Mesothelial cell of epicardium (in vitro differentiated cells): ENCODE measurements at regions not wholly inside any gene's neighbourhood (a gene's known extent, or its start where the extent isn't known, plus 50 kb on each side); places are given as distances from the start of the nearest gene placed in this dataset.

ENCODE experiments used
- DNase-seq, 2 experiments: peaks; one replicate each; pipeline ENCODE4 v3.0.0; 2021; ENCODE audit warnings: low spot score in 2 of 2; ENCODE audit not compliant: unreplicated experiment in 2 of 2
- H3K27ac Mint-ChIP-seq: 2 replicates; pipeline ENCODE4 v1.8.0; 2021; ENCODE audit warnings: mixed read lengths
- H3K27me3 Mint-ChIP-seq: 2 replicates; pipeline ENCODE4 v1.8.0; 2021; ENCODE audit warnings: low read depth, mixed read lengths
- H3K36me3 Mint-ChIP-seq: 2 replicates; pipeline ENCODE4 v1.8.0; 2021; ENCODE audit warnings: mixed read lengths
- H3K4me1 Mint-ChIP-seq: 2 replicates; pipeline ENCODE4 v1.8.0; 2021; ENCODE audit warnings: mixed read lengths
- H3K4me3 Mint-ChIP-seq: 2 replicates; pipeline ENCODE4 v1.8.0; 2021; ENCODE audit warnings: mild to moderate bottlenecking, moderate library complexity, mixed read lengths
- H3K9me3 Mint-ChIP-seq: 2 replicates; pipeline ENCODE4 v1.8.0; 2021; ENCODE audit warnings: mixed read lengths
- CTCF ChIP-seq: fragments of 200-600 bp; sonication (generic); IDR thresholded peaks from one replicate; pipeline ENCODE4 v1.5.0; 2021; ENCODE audit warnings: antibody characterized with exemption; ENCODE audit not compliant: unreplicated experiment

- DNase-seq, result no peak
- Mint-ChIP-seq H3K4me3 (no peak overlapping the region), H3K27ac (no peak overlapping the region), H3K36me3 (no peaks in the 10 kb centered on the region), H3K4me1 (peaks cover 8% of the 10 kb centered on the region), H3K27me3 (no peaks in the 10 kb centered on the region), H3K9me3 (no peaks in the 10 kb centered on the region)
- TF ChIP-seq CTCF, result no peak
These were observed 71.6 kb upstream of the SMIM36 start for GRCh38 chr17:55582897-55583296.

- H3K27ac Mint-ChIP-seq, result no peak overlapping the region
- H3K36me3 Mint-ChIP-seq, result no peaks in the 10 kb centered on the region
- H3K4me3 Mint-ChIP-seq, result no peak overlapping the region
- no peak for DNase-seq
- H3K9me3 Mint-ChIP-seq, result no peaks in the 10 kb centered on the region
- TF ChIP-seq CTCF, result no peak
- H3K4me1 Mint-ChIP-seq, result no peaks in the 10 kb centered on the region
- no peaks in the 10 kb centered on the region for H3K27me3 Mint-ChIP-seq
These were observed 69.4 kb upstream of the SMIM36 start for GRCh38 chr17:55580596-55581133.

GRCh38 chr17:55577687-55578086 is 66.4 kb upstream of the SMIM36 start:
- H3K27ac Mint-ChIP-seq, result no peak overlapping the region
- no peak for DNase-seq
- peaks cover 11% of the 10 kb centered on the region for H3K4me1 Mint-ChIP-seq
- H3K36me3 Mint-ChIP-seq, result no peaks in the 10 kb centered on the region
- H3K27me3 Mint-ChIP-seq, result no peaks in the 10 kb centered on the region
- no peak for TF ChIP-seq CTCF
- H3K4me3 Mint-ChIP-seq, result no peak overlapping the region
- H3K9me3 Mint-ChIP-seq, result no peaks in the 10 kb centered on the region

GRCh38 chr17:55576996-55577586 is 65.8 kb upstream of the SMIM36 start:
- Mint-ChIP-seq H3K27me3 (no peaks in the 10 kb centered on the region), H3K4me1 (peaks cover 13% of the 10 kb centered on the region), H3K9me3 (no peaks in the 10 kb centered on the region), H3K27ac (no peak overlapping the region), H3K4me3 (no peak overlapping the region), H3K36me3 (no peaks in the 10 kb centered on the region)
- TF ChIP-seq CTCF, result no peak
- no peak for DNase-seq

GRCh38 chr17:55576237-55576995 is 65.2 kb upstream of the SMIM36 start:
- Mint-ChIP-seq H3K9me3 (no peaks in the 10 kb centered on the region), H3K36me3 (no peaks in the 10 kb centered on the region), H3K4me1 (peaks cover 13% of the 10 kb centered on the region), H3K27me3 (no peaks in the 10 kb centered on the region), H3K27ac (no peak overlapping the region), H3K4me3 (no peak overlapping the region)
- no peak for TF ChIP-seq CTCF
- DNase-seq, result no peak
